ENCODE measurements at regions not wholly inside any gene's neighbourhood (a gene's known extent, or its start where the extent isn't known, plus 50 kb on each side); places are given as distances from the start of the nearest gene placed in this dataset.

DNA sequence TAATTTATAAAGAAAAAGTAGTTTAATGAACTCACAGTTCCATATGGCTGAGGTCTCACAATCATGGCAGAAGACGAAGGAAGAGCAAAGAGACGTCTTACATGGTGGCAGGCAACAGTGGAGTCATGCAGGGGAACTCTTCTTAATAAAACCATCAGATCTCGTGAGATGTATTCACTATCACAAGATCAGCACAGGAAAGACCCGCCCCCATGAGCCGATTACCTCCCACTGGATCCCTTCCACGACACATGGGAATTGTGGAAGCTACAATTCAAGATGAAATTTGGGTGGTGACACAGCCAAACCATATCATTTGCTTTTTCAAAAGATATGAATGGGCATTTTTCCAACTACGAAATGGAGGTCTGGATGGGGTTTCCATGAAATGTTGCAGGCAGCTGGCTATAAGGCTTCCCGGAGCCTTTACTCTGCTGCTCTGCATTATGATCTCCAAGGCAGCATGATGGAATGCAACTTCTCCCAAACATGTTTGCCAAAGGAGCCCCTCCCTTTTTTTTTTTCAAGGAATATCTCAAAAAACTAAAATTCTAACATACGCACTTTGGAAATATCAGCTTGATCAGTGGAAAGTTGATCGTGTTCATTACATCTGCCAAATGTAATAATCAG lies 189.7 kb downstream of the MEX3B start:
- H3K27me3 Mint-ChIP-seq (ENCODE audit: unreplicated experiment): peaks cover 3% of the 10 kb centered on the region
- no peak overlapping the region for H3K27ac Mint-ChIP-seq (ENCODE audit: unreplicated experiment)
- peaks cover 5% of the 10 kb centered on the region for H3K9me3 Mint-ChIP-seq (ENCODE audit: unreplicated experiment)
- H3K36me3 Mint-ChIP-seq (ENCODE audit: unreplicated experiment): peaks cover 3% of the 10 kb centered on the region
- TF ChIP-seq, protein P1, sequence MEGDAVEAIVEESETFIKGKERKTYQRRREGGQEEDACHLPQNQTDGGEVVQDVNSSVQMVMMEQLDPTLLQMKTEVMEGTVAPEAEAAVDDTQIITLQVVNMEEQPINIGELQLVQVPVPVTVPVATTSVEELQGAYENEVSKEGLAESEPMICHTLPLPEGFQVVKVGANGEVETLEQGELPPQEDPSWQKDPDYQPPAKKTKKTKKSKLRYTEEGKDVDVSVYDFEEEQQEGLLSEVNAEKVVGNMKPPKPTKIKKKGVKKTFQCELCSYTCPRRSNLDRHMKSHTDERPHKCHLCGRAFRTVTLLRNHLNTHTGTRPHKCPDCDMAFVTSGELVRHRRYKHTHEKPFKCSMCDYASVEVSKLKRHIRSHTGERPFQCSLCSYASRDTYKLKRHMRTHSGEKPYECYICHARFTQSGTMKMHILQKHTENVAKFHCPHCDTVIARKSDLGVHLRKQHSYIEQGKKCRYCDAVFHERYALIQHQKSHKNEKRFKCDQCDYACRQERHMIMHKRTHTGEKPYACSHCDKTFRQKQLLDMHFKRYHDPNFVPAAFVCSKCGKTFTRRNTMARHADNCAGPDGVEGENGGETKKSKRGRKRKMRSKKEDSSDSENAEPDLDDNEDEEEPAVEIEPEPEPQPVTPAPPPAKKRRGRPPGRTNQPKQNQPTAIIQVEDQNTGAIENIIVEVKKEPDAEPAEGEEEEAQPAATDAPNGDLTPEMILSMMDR (IDR thresholded peaks at IDR 0.05; ENCODE audit: partially characterized antibody, unreplicated experiment): no peak
- H3K4me3 Mint-ChIP-seq (ENCODE audit: unreplicated experiment): no peak overlapping the region
- peaks cover 1% of the 10 kb centered on the region for H3K4me1 Mint-ChIP-seq (ENCODE audit: low read depth, unreplicated experiment)
- no peak for DNase-seq

DNA sequence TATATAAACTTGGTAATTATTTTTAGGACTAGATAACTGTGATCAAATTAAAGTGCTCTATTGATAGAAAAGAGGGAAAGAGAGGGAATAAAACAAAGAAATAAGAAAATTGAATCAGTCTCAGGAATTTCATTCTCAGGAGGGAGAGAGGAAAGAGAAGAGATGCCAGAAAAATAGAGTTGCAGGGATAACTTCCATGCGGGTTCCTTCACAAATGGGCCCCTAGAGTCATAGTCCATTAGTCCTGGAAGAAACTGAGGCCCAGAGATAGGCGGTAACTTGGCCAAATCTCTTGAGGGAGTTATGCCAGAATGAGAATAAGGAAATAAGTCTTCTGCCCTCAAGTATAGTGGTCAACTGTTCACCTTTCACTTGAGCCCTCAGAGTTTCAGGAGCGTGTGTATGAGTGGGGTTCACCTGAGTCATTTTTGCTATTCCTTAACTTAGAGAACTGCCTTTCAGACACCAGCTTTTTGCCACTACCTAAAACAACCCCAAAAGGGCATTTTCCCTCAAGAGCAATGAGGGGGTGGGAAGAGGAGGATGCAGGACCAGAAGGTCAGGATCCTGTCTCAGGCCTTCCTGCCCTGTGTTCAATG lies 192.6 kb downstream of the MEX3B start:
- Mint-ChIP-seq H3K4me1 (ENCODE audit: low read depth, unreplicated experiment) (peaks cover 1% of the 10 kb centered on the region), H3K36me3 (ENCODE audit: unreplicated experiment) (peaks cover 3% of the 10 kb centered on the region), H3K27ac (ENCODE audit: unreplicated experiment) (no peak overlapping the region), H3K9me3 (ENCODE audit: unreplicated experiment) (peaks cover 5% of the 10 kb centered on the region), H3K4me3 (ENCODE audit: unreplicated experiment) (no peak overlapping the region), H3K27me3 (ENCODE audit: unreplicated experiment) (peaks cover 3% of the 10 kb centered on the region)
- TF ChIP-seq, protein P1 (IDR thresholded peaks at IDR 0.05; ENCODE audit: partially characterized antibody, unreplicated experiment): no peak
- no peak for DNase-seq

DNA sequence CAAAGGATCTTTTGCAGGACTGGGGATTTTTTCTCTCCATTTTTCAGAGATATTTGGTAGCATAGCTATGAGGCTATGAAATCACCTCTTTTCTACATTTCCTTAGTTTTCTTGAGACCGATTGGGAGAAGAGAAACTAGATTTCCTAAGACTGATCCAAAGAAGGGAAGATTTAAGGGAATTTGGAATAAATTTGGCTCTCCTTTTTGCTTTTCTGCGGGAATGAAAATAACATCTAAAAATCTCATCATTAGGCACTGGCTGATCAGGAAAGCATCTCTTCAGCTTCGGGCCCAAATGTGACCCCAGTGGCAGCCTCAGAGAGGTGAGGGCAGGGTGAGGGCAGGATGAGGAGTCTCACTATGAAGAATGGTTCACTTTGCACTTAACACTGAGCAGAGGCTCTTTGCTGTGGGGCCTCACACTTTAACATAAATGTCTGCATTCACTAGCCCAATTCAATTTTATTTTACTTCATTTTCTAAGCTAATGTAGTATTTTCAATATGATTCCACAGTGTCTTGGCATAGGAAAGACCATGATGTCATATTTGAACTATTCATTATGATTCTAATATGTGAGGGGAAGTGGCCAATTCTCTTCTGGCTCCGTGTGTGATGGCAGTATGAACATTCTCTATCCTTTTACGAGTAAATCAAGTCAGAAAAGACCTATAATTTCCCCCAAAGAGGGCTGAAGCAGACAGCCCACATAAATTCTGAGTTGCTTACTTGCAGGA lies 193.2 kb downstream of the MEX3B start:
- no peak overlapping the region for H3K27ac Mint-ChIP-seq (ENCODE audit: unreplicated experiment)
- H3K9me3 Mint-ChIP-seq (ENCODE audit: unreplicated experiment): peaks cover 5% of the 10 kb centered on the region
- TF ChIP-seq, protein P1 (IDR thresholded peaks at IDR 0.05; ENCODE audit: partially characterized antibody, unreplicated experiment): no peak
- peaks cover 3% of the 10 kb centered on the region for H3K36me3 Mint-ChIP-seq (ENCODE audit: unreplicated experiment)
- H3K27me3 Mint-ChIP-seq (ENCODE audit: unreplicated experiment): peaks cover 3% of the 10 kb centered on the region
- no peak for DNase-seq
- peaks cover 1% of the 10 kb centered on the region for H3K4me1 Mint-ChIP-seq (ENCODE audit: low read depth, unreplicated experiment)
- H3K4me3 Mint-ChIP-seq (ENCODE audit: unreplicated experiment): no peak overlapping the region

DNA sequence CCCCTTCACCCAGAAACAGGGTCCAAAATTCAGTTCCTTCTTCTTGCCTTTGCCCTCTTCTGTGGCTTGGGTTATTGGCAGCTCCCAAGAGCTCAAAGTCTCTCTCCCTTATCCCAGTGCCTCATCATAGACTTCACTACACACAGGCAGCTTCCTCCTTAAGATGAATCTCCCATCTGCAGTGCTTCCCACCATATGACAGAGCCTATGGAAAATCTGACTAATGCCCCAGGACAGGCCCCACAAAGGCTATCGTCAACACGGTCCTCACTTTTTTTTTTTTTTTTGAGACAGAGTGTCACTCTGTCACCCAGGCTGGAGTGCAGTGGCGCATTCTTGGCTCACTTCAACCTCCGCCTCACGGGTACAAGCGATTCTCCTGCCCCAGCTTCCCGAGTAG lies 194.1 kb downstream of the MEX3B start:
- Mint-ChIP-seq H3K27ac (ENCODE audit: unreplicated experiment) (no peak overlapping the region), H3K9me3 (ENCODE audit: unreplicated experiment) (peaks cover 5% of the 10 kb centered on the region), H3K4me1 (ENCODE audit: low read depth, unreplicated experiment) (peaks cover 1% of the 10 kb centered on the region), H3K27me3 (ENCODE audit: unreplicated experiment) (peaks cover 3% of the 10 kb centered on the region), H3K36me3 (ENCODE audit: unreplicated experiment) (no peaks in the 10 kb centered on the region), H3K4me3 (ENCODE audit: unreplicated experiment) (no peak overlapping the region)
- DNase-seq: no peak
- TF ChIP-seq, protein P1 (IDR thresholded peaks at IDR 0.05; ENCODE audit: partially characterized antibody, unreplicated experiment): no peak

DNA sequence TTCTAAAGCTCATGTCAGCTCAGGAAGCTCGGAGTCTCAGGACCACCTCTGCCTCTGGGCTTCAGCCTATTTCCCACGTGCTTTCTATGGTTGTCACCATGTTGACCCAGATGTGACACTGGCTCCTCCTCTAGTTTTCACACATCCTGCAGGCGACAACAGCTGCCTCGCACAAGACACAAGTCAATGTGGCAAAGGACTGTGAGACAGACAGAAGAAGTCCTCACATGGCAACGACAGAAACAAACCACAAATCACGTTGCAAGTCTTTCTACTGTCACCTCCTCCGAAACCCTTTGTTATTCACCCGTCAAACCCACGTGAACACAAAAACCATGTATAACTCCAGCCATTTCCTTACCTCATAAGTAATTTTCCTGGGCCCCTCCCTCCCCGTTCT lies 194.5 kb downstream of the MEX3B start:
- no peak overlapping the region for H3K4me3 Mint-ChIP-seq (ENCODE audit: unreplicated experiment)
- H3K4me1 Mint-ChIP-seq (ENCODE audit: low read depth, unreplicated experiment): peaks cover 1% of the 10 kb centered on the region
- H3K27me3 Mint-ChIP-seq (ENCODE audit: unreplicated experiment): peaks cover 3% of the 10 kb centered on the region

More for the DNA sequence above, 194.5 kb downstream of the MEX3B start:
- no peak for DNase-seq
- Mint-ChIP-seq H3K27ac (ENCODE audit: unreplicated experiment) (no peak overlapping the region), H3K9me3 (ENCODE audit: unreplicated experiment) (peaks cover 5% of the 10 kb centered on the region), H3K36me3 (ENCODE audit: unreplicated experiment) (no peaks in the 10 kb centered on the region)
- TF ChIP-seq, protein P1 (IDR thresholded peaks at IDR 0.05; ENCODE audit: partially characterized antibody, unreplicated experiment): no peak

All from glutamatergic neuron (in vitro differentiated cells).